EL (cell line): ENCODE measurements at regions not wholly inside any gene's neighbourhood (a gene's known extent, or its start where the extent isn't known, plus 50 kb on each side); places are given as distances from the start of the nearest gene placed in this dataset.

Experiments
- DNase-seq: peaks from one replicate; pipeline ENCODE4 v3.0.0-alpha.2; 2016

DNA sequence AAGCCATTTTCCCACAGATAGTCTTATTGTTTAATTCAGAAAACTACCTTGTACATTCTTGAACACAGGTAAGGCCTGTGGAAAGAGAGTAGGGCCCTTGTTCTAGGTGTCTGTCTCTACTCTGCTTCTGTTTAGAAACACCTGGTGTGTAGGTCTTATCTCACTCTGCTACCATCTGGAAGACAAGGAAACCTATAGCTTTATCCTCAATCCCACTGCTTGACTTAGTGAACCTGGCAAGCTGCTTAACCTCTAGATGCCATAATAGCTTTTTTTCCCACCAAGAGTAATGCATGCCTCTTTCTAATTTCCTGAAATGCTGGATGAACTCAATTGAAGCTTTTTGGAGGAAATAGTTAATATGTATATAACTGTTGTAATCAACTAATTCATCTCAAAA is 82.6 kb upstream of the RAP2B start:
- no peak for DNase-seq

DNA sequence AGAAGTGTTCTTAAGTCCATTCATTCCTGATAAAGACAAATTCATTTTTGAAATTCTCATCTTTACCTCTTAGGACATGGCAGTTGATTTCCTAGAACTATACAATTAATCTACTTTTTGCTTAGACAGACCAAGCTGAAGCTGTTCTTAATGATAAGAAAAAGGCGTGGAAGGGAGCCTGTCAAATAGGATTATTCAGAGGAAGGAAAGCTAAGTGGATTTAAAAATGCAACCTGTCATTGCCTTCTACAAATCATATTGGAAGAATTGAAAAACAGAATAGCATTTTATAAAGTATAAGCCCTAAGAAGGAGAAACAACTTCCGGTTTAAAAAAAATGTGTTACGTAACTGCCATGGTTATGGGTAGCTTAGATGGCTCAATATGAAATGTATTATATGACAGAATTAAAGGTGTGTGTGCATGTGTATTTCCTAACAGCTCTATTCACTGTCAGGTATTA is 81.2 kb upstream of the RAP2B start:
- no peak for DNase-seq

DNA sequence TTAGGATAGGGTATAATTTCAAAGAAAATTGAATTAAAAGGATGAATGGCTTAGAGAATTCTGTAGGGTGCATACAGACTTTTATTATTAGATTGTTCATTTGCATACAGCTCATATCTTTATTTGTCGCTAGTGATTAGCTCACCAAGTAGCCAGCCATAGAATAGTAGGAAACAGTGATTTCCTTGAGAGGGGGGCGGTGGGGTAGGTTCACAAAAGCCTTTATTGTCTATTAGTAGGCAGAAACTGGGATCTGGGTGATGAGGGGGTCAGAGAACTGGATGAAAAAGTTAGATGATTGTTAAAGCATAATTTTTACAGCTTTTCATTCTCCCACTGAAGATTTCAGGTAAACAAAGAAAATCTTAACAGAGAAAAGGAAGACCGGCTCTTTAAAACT is 77.6 kb upstream of the RAP2B start:
- no peak for DNase-seq

DNA sequence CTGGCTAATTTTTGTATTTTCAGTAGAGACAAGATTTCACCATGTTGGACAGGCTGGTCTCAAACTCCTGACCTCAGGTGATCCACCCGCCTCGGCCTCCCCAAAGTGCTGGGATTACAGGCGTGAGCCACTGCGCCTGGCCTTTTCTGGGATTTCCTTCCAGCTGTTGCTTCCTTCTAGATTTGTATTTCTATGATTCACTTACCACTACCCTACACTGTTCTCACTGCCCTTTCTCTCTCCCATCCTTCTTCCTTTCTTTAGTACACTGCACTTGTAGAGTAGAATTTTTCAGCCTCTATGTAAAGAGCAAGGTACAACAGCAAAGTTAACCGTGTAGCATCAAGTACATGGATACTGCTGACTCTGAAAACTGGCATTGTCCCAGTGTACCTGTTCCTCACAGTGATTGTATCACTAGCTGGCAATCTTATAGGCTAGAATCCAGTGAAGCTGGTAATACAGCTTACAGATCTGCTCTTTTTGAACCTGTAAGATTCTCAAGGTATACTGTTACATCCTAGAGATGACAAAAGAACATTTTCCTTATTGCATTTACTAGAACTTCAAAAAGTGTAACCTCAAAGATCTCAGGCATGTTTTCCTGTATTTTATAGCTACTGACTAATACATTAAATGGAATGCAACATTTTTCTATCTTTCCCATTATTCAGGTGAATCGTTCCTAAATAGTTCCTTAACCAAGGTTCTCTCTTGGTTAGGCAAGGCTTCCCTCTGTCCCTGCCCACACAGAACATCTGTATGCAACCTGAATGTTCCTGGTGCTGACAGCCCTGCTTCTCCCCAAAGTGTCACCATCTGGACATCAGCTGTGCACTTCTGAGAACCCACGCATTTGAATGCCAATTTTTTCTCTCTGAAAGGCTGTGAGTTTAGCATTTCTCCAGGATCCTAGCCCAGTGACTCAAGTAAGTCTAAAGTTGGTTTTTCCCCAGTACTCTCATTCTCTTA is 74.1 kb upstream of the RAP2B start:
- peak; percentile 66 for DNase-seq

DNA sequence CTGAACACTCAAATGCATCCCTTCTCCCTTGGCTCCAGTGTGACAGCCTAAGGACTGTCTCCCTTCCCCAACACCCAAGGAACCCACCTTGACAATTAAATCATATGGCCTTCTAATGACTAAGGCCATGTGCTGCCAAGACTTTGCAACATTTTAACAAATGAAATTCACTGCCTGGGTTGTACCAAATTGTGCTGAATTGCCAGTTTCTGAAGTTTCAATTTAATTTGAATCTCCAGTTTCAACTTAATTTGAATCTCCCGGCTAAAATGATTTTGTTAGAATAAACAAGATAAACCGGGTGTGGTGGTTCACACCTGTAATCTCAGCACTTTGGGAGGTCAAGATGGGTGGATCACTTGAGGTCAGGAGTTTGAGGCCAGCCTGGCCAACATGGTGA is 72.4 kb upstream of the RAP2B start:
- DNase-seq: no peak

DNA sequence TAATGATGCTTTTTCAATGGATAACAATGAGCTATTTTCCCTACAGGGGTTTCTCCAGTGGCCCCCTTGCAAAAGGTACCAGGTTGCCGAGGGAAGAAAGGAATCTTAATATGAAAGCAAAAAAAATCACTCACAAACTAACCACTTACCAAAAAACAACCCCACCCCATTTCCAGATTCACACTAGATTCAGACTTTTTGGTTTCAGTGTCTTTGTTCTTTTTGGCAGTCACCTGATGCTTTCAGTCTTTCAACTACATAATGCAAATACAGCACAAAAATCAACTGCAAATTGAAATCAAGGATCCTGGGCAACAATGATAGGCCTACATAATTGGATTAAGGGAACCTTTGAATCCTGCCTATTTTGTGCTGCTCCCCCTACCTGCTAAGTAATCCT is 71.1 kb upstream of the RAP2B start:
- no peak for DNase-seq

DNA sequence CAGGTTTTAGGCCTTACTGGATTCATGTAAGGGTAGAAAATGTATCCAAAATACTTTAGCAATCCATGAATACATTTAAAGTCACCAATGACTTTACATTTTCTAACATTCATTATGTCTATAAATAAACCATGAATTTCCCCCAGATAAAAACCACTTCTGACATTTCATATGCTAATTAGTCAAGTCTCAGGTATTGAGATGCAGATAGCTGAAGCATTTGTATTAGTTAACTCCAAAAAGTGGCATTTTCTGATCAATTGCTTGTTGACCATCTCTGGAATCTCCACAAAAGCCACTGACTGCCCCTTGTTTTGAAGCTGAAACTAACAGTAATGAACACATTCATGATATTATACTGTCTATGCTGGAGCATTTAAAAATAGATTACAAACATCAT is 68.4 kb upstream of the RAP2B start:
- no peak for DNase-seq

DNA sequence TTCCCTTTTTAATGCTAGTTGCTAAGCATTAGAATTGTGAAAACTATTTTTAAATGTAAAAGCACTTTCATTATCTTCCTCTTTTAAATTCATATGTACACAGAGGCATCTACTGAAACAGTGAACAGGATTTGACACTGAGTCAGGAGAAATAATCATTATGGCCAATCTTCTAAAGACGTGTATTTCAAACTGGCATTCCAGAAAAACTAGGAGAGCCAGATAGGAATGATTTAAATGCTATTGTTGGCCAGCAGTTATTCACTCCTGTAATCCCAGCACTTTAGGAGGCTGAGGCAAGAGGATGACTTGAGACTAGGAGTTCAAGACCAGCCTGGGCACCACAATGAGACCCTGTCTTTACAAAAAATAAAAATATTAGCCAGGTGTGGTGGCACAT is 67.6 kb upstream of the RAP2B start:
- DNase-seq: no peak

DNA sequence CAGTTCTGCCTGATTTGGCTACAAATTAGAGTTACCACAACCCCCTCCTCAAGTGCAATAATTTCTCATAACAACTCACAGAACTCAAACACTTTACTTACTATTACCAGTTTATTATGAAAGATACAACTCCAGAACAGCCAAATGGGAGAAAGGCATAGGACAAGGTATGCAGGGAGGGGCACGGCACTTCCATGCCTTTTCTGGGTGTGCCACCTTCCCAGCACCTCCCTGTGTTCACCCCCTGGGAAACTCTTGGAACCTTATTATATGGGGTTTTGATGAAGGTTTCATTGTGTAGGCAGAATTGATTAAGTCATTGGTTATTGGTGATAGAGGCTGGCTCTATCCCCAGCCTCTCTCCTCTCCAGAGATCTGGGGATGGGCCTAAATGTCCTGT is 66.6 kb upstream of the RAP2B start:
- DNase-seq: no peak

DNA sequence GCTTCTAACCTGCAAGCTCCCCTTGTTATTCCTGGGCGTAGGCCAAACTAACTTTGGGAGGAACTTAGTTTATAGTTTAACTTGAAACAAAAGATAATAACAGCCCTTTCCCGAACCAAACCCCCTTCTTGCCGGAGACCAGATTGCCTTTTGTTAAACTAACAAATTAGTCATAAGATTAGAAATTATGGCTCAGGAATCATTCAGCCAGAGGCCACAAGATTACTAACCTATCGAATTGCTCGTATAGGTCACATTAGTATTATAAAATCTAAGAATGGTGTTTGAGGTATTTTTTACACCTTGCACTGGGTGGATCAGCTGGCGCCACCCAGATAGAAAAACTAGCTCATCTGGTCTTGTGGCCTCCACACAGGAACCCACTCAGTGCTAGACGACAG is 65.3 kb upstream of the RAP2B start:
- no peak for DNase-seq

DNA sequence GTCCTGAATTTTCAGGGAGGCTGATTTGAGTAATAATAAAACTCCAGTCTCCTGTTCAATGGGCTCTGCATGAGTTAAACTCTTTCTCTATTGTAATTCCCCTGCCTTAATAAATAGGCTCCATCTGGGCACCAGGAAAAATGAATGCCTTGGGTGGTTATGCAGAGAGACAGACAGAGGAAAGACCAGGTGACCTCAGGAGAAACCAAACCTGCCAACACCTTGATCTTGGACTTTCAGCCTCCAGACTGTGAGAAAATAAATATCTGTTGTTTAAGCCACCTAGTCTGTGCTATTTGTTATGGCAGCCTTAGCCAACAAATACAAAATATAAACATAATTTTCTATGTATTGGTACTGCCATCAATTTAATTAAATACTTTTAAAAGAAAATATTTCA is 64.8 kb upstream of the RAP2B start:
- no peak for DNase-seq

DNA sequence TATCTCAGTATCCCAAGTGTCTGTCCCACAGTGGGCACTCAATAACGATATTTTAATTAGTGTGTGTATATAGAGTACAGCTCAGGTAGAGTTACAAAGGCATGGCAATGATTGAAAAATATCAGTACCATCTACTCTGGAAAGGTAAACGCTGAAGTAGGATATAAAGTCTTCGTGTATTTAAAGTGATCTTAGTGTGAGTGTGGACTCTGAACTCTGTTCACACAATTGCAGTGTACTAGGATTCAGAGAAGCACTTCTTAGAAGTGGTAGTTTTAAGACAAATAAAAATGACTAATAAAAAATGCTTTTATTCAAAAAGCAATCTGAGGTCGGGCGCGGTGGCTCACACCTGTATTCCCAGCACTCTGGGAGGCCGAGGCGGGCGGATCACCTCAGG is 62.9 kb upstream of the RAP2B start:
- no peak for DNase-seq

DNA sequence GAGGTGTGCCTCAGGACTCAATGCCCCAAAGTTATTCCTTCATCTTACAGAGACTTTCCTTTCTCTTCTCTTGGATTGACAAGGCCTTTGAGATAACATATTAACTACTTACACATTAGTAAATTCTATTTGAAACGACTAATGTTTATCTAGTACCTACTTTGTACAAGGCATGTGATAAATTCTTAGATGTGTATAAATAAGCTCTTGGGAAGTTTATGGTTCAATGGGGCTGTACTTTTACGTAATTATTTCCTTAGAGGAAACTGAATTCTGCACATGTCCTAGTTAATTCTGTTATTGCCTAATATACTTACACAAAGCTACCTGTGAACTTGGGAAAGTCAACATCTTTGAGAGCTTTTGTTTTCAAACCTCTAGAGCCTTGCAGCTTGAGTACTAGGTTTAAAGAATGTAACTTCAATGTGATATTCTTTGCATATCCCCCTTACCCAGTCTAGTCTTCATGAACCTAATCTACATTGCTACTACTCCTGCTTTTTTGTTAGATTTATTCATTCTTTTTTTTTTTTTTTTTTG is 58.5 kb upstream of the RAP2B start:
- DNase-seq: no peak

DNA sequence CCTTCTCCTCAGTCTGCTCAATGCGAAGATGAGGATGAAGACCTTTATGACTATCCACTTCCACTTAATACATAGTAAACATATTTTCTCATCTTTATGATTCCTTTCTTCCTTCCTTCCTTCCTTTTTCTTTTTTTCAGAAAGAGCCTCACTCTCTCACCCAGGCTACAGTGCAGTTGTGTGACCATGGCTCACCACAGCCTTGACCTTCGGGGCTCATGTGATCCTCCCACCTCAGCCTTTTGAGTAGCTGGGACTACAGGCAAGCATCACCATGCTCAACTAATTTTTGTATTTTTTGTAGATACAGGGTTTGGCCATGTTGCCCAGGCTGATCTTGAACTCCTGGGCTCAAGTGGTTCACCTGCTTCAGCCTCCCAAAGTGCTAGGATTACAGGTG is 52.0 kb upstream of the RAP2B start:
- no peak for DNase-seq

DNA sequence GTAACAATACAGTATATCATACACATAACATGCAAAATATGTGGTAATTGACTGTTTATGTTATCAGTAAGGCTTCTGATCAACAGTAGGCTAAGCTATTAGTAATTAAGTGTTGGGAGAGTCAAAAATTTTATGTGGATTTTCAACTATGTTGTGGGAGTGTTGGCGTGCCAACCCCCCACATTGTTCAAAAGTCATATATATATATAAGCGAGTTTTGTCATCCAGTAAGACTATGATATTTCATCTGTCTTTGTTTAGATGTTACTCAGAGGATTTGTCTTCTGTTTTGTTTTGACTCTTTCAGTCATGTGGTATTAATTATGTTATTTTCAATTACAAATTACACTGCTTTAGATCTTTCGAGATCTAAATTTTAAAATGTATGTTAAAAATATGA is 51.0 kb upstream of the RAP2B start:
- peak; percentile 5 for DNase-seq
